HepG2 (cell line): ENCODE measurements at regions not wholly inside any gene's neighbourhood (a gene's known extent, or its start where the extent isn't known, plus 50 kb on each side); places are given as distances from the start of the nearest gene placed in this dataset.

Experiments
- ATAC-seq: fragments of 200-7000 bp; cut with Tn5 transposase; 3 replicates; pipeline ENCODE4 v1.9.1; 2020; ENCODE audit warnings: mild to moderate bottlenecking, moderate library complexity
- BruUV-seq: library from RNA; stranded (reverse); fragments of 400-500 nt; replicated peaks from 2 replicates; lab custom pipeline; 2021; lab: Mats Ljungman, UMichigan
- CTCF ChIA-PET: fragments of 300-600 bp; formaldehyde crosslinking; extraction: SDS; loops from one replicate; lab custom pipeline; 2021; ENCODE audit warnings: low total read pairs, inconsistent platforms, low intra/inter-chr PET ratio; lab: Yijun Ruan, JAX
- POLR2A ChIA-PET: fragments of 350-600 bp; sonication (Branson Sonifier 250); formaldehyde crosslinking; loops from one replicate; lab custom pipeline; 2020; ENCODE audit warnings: antibody characterized with exemption, inconsistent platforms; lab: Yijun Ruan, JAX
- DNase-seq: peaks from one replicate; pipeline ENCODE4 v3.0.0-alpha.2; 2015; ENCODE audit warnings: low spot score
- FAIRE-seq: peaks from 3 replicates; lab custom pipeline; 2011; peaks lifted over from hg19 to GRCh38; lab: Jason Lieb, UNC
- H2AFZ ChIP-seq: one replicate; pipeline ENCODE4 v1.6.1; 2011; ENCODE audit warnings: low read length, inconsistent platforms
- H3K27ac ChIP-seq: fragments of 300-600 bp; 3 replicates; pipeline ENCODE4 v1.8.0; 2011; ENCODE audit warnings: mixed run types, mild to moderate bottlenecking, mixed read lengths, low read length, inconsistent platforms; ENCODE audit not compliant: insufficient read depth; ENCODE audit errors: extremely low read length
- H3K27me3 ChIP-seq, 2 experiments: fragments of 200-600 bp in 1 of 2; 2 replicates in 1 of 2; 3 replicates in 1 of 2; pipeline versions ENCODE4 v1.6.0 to v1.8.0; 2011; ENCODE audit warnings: low read length in 2 of 2, mild to moderate bottlenecking in 2 of 2, moderate library complexity in 2 of 2, inconsistent platforms in 1 of 2; ENCODE audit not compliant: insufficient read depth in 2 of 2, control insufficient read depth in 1 of 2
- H3K36me3 ChIP-seq, 2 experiments: fragments of 200-600 bp in 1 of 2; replicated peaks in 1 of 2; 2 replicates in 1 of 2; 3 replicates in 1 of 2; pipeline versions ENCODE4 v1.5.1 to v1.8.0; 2011; ENCODE audit warnings: low read length in 2 of 2, inconsistent platforms in 1 of 2; ENCODE audit not compliant: insufficient read depth in 2 of 2, control insufficient read depth in 1 of 2
- H3K4me1 ChIP-seq: 2 replicates; pipeline ENCODE4 v1.5.1; 2012; ENCODE audit warnings: low read length, inconsistent platforms; ENCODE audit not compliant: insufficient read depth
- H3K4me2 ChIP-seq: 2 replicates; pipeline ENCODE4 v1.6.0; 2011; ENCODE audit warnings: low read depth, low read length, inconsistent platforms
- H3K4me3 ChIP-seq, 3 experiments: fragments of 200-600 bp in 1 of 3; sonication (generic), shearing (Covaris generic) in 1 of 3; replicated peaks in 1 of 3; 2 replicates each; pipeline ENCODE4 v1.5.1; 2011 to 2016; ENCODE audit warnings: low read length in 3 of 3, inconsistent platforms in 2 of 3, low read depth in 2 of 3, mild to moderate bottlenecking in 2 of 3, control low read depth in 1 of 3, mixed read lengths in 1 of 3; ENCODE audit not compliant: insufficient read depth in 1 of 3
- H3K79me2 ChIP-seq: one replicate; pipeline ENCODE4 v1.6.1; 2011; ENCODE audit warnings: low read length, inconsistent platforms; ENCODE audit not compliant: insufficient read depth
- H3K9ac ChIP-seq: 2 replicates; pipeline ENCODE4 v1.6.0; 2011; ENCODE audit warnings: mild to moderate bottlenecking, low read depth, low read length, inconsistent platforms; ENCODE audit not compliant: insufficient read depth
- H3K9me3 ChIP-seq: 2 replicates; pipeline ENCODE4 v1.5.1; 2012; ENCODE audit warnings: mild to moderate bottlenecking, low read length
- H4K20me1 ChIP-seq: 2 replicates; pipeline ENCODE4 v1.6.0; 2011; ENCODE audit warnings: inconsistent platforms, mild to moderate bottlenecking, low read length, moderate library complexity; ENCODE audit not compliant: insufficient read depth
- AHR ChIP-seq: IDR thresholded peaks from 2 replicates; pipeline ENCODE4 v1.6.1; 2018; ENCODE audit warnings: missing genetic modification reagents, missing compliant biosample characterization
- ASH2L ChIP-seq: fragments of 300-600, 200-600 bp; sonication (generic); IDR thresholded peaks from 2 replicates; pipeline ENCODE4 v1.7.0; 2017; ENCODE audit warnings: low read depth, mild to moderate bottlenecking, moderate library complexity, mixed read lengths, low read length; ENCODE audit not compliant: insufficient read length
- ATF7 ChIP-seq, 2 experiments: fragments of 450-650 bp in 1 of 2; sonication (generic) in 1 of 2; formaldehyde crosslinking in 1 of 2; IDR thresholded peaks; 2 replicates each; pipeline versions ENCODE4 v1.4.0 to v1.6.1; 2016 to 2020; ENCODE audit warnings: antibody characterized with exemption in 1 of 2, mild to moderate bottlenecking in 1 of 2, missing genetic modification reagents in 1 of 2
- BCL6 ChIP-seq: IDR thresholded peaks from 2 replicates; pipeline ENCODE4 v1.6.1; 2016; ENCODE audit warnings: missing genetic modification reagents, missing compliant biosample characterization
- CREB1 ChIP-seq, 2 experiments: fragments of 450-650 bp in 1 of 2; IDR thresholded peaks; 2 replicates each; pipeline ENCODE4 v1.6.1; 2016 to 2017; ENCODE audit warnings: control low read depth in 1 of 2, mild to moderate bottlenecking in 1 of 2, missing compliant biosample characterization in 1 of 2, missing genetic modification characterization in 1 of 2
- HMG20A ChIP-seq: IDR thresholded peaks from 2 replicates; pipeline ENCODE4 v1.6.1; 2016; ENCODE audit warnings: borderline replicate concordance
- RORA ChIP-seq: sonication (generic); formaldehyde crosslinking; IDR thresholded peaks from 2 replicates; pipeline ENCODE4 v1.5.0; 2020; ENCODE audit warnings: mild to moderate bottlenecking, missing genetic modification reagents, moderate library complexity
- ZNF441 ChIP-seq: sonication (generic); formaldehyde crosslinking; IDR thresholded peaks from 2 replicates; pipeline ENCODE4 v1.7.0; 2021; ENCODE audit warnings: missing genetic modification reagents, borderline replicate concordance
- ZNF839 ChIP-seq: sonication (generic); formaldehyde crosslinking; IDR thresholded peaks from 2 replicates; pipeline ENCODE4 v1.4.0; 2020; ENCODE audit warnings: missing genetic modification reagents, mild to moderate bottlenecking, borderline replicate concordance
- ZSCAN21 ChIP-seq: sonication (generic); formaldehyde crosslinking; IDR thresholded peaks from 2 replicates; pipeline ENCODE4 v1.8.0; 2022; ENCODE audit warnings: mild to moderate bottlenecking, missing genetic modification reagents, moderate library complexity, borderline replicate concordance
- WGBS: methylation state at CpG from one replicate; pipeline ENCODE4 v1.1.6; 2017; ENCODE audit warnings: low lambda C conversion rate; 5-methylcytosine and 5-hydroxymethylcytosine counted together
- in situ Hi-C: cut with HindIII; loops from 2 replicates; pipeline ENCODE4 v1.10.0; 2017; ENCODE audit warnings: low pct_unique_long_range_greater_than_20kb; ENCODE audit not compliant: extremely low pct_ligation_motif_present
- intact Hi-C: fragments of 100-400 bp; cut with micrococcal nuclease; formaldehyde crosslinking; loops from one replicate; pipeline ENCODE4 v1.10.0; 2022; ENCODE audit not compliant: unreplicated experiment
- TF ChIP-seq, protein P1 (sequence below): sonication (generic); formaldehyde crosslinking; IDR thresholded peaks from 2 replicates; pipeline ENCODE4 v1.9.0; 2022; ENCODE audit warnings: low read depth, missing genetic modification reagents
- TF ChIP-seq, protein P2 (sequence below): sonication (generic); formaldehyde crosslinking; IDR thresholded peaks from 2 replicates; pipeline ENCODE4 v1.8.1; 2022; ENCODE audit warnings: low read depth, mild to moderate bottlenecking, missing genetic modification reagents
- TF ChIP-seq, protein P3 (sequence below): sonication (generic); formaldehyde crosslinking; IDR thresholded peaks from 2 replicates; pipeline ENCODE4 v1.4.0; 2020; ENCODE audit warnings: missing genetic modification reagents, mild to moderate bottlenecking, borderline replicate concordance

DNA sequence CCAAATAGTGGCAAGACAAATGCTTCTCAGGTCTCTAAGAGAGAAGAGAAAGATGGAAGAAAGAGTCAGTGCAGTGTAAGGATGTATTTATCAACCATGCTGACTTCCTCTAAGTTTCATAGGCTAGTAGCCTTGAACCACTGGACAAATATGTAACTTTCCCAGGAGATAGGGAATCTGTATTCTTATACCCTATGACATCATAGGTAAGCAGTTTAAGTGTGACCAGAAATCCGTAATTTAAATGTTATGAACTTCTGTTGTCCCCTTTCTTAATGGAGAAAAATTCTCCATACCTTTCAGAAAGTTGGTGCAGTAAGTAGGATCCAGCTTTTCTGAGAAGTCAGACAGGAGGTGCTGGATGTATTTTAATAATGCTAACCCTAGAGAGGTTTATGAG, 256.2 kb downstream of the LNPK start:
- H3K4me3 ChIP-seq: no peak overlapping the region
- in situ Hi-C loops: no loop called here
- CTCF ChIA-PET: no interaction called here
- TF ChIP-seq ASH2L (no peak), RORA (CRISPR knock-in tag) (no peak), CREB1 (IDR thresholded peaks at IDR 0.05) (peak; percentile 57; the same call in 1 of the 2 replicates), CREB1 (CRISPR knock-in tag; IDR thresholded peaks at IDR 0.05) (no peak), ATF7 (IDR thresholded peaks at IDR 0.05) (peak; percentile 87), ATF7 (CRISPR knock-in tag; IDR thresholded peaks at IDR 0.05) (no peak), ZNF839 (CRISPR knock-in tag) (no peak)
- TF ChIP-seq, protein P1, sequence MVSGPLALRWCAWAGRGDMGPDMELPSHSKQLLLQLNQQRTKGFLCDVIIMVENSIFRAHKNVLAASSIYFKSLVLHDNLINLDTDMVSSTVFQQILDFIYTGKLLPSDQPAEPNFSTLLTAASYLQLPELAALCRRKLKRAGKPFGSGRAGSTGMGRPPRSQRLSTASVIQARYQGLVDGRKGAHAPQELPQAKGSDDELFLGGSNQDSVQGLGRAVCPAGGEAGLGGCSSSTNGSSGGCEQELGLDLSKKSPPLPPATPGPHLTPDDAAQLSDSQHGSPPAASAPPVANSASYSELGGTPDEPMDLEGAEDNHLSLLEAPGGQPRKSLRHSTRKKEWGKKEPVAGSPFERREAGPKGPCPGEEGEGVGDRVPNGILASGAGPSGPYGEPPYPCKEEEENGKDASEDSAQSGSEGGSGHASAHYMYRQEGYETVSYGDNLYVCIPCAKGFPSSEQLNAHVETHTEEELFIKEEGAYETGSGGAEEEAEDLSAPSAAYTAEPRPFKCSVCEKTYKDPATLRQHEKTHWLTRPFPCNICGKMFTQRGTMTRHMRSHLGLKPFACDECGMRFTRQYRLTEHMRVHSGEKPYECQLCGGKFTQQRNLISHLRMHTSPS (CRISPR knock-in tag): no peak
- TF ChIP-seq, all 625 proteins: peak for 2
- no peaks in the 10 kb centered on the region for H3K9me3 ChIP-seq
- FAIRE-seq (no peak), DNase-seq (no peak), ATAC-seq (no peak)
- no peaks in the 10 kb centered on the region for H4K20me1 ChIP-seq
- POLR2A ChIA-PET: no interaction called here
- no peak overlapping the region for H2AFZ ChIP-seq
- H3K27me3 ChIP-seq: no peaks in the 10 kb centered on the region
- H3K9ac ChIP-seq: no peak overlapping the region
- 0% methylated on average over 1 of the region's 1 CpG for WGBS
- H3K4me2 ChIP-seq: no peak overlapping the region
- intact Hi-C loops: no loop called here
- H3K79me2 ChIP-seq: no peaks in the 10 kb centered on the region
- peaks cover 32% of the 10 kb centered on the region for H3K4me1 ChIP-seq
- no TSS peak for BruUV-seq
- H3K36me3 ChIP-seq: no peaks in the 10 kb centered on the region
- H3K27ac ChIP-seq: no peak overlapping the region

DNA sequence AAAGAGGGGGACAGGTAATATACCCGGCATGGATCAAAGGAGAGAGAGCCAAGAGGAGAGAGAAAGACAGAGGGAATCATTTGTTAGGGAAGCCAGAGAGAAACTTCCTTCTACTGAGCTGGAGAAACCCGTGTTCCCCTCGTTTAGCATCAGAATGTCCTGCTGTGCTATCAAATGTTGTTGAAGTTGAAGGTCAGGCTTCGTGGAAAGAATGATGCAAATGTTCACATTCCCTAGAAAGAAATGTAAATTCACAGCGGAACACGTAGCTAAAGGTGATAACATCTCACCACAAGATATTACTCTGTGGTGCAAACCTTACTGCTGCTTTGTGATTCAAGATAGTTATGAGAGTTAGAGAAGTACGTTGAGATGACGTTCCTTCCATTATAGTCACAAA, 258.1 kb downstream of the LNPK start:
- H4K20me1 ChIP-seq: no peaks in the 10 kb centered on the region
- no peak overlapping the region for H3K4me3 ChIP-seq
- H3K9ac ChIP-seq: no peak overlapping the region
- DNase-seq (no peak), ATAC-seq (no peak), FAIRE-seq (no peak)
- H3K36me3 ChIP-seq: no peaks in the 10 kb centered on the region
- intact Hi-C loops: no loop called here
- ChIA-PET CTCF (no interaction called here), POLR2A (no interaction called here)
- no peaks in the 10 kb centered on the region for H3K79me2 ChIP-seq
- no peaks in the 10 kb centered on the region for H3K9me3 ChIP-seq
- BruUV-seq: no TSS peak
- H2AFZ ChIP-seq: no peak overlapping the region
- no peak overlapping the region for H3K4me2 ChIP-seq
- in situ Hi-C loops: no loop called here
- WGBS: 77% methylated on average over 8 of the region's 8 CpGs
- H3K4me1 ChIP-seq: peaks cover 14% of the 10 kb centered on the region; the same call in 1 of the 2 replicates
- no peak overlapping the region for H3K27ac ChIP-seq
- H3K27me3 ChIP-seq: no peaks in the 10 kb centered on the region
- TF ChIP-seq ZSCAN21 (CRISPR knock-in tag) (no peak), HMG20A (no peak), BCL6 (CRISPR knock-in tag) (0 out of 2 replicates have a peak, but pooled peaks have one; percentile 14), ZNF441 (CRISPR knock-in tag) (no peak), AHR (CRISPR knock-in tag) (no peak)
- TF ChIP-seq, protein P2, sequence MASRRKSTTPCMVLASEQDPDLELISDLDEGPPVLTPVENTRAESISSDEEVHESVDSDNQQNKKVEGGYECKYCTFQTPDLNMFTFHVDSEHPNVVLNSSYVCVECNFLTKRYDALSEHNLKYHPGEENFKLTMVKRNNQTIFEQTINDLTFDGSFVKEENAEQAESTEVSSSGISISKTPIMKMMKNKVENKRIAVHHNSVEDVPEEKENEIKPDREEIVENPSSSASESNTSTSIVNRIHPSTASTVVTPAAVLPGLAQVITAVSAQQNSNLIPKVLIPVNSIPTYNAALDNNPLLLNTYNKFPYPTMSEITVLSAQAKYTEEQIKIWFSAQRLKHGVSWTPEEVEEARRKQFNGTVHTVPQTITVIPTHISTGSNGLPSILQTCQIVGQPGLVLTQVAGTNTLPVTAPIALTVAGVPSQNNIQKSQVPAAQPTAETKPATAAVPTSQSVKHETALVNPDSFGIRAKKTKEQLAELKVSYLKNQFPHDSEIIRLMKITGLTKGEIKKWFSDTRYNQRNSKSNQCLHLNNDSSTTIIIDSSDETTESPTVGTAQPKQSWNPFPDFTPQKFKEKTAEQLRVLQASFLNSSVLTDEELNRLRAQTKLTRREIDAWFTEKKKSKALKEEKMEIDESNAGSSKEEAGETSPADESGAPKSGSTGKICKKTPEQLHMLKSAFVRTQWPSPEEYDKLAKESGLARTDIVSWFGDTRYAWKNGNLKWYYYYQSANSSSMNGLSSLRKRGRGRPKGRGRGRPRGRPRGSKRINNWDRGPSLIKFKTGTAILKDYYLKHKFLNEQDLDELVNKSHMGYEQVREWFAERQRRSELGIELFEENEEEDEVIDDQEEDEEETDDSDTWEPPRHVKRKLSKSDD (CRISPR knock-in tag): no peak
- TF ChIP-seq, protein P3, sequence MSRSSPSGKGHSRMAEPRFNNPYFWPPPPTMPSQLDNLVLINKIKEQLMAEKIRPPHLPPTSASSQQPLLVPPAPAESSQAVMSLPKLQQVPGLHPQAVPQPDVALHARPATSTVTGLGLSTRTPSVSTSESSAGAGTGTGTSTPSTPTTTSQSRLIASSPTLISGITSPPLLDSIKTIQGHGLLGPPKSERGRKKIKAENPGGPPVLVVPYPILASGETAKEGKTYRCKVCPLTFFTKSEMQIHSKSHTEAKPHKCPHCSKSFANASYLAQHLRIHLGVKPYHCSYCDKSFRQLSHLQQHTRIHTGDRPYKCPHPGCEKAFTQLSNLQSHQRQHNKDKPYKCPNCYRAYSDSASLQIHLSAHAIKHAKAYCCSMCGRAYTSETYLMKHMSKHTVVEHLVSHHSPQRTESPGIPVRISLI: no peak
